HG02938 (cell line): ENCODE measurements at regions not wholly inside any gene's neighbourhood (a gene's known extent, or its start where the extent isn't known, plus 50 kb on each side); places are given as distances from the start of the nearest gene placed in this dataset.
"Not testable (repeated sequence)": the region's sequence is repeated elsewhere in the genome, so short reads cannot be mapped to it uniquely, and the experiment has no call there.

Experiments
- ATAC-seq: cut with Tn5 transposase; IDR thresholded peaks from one replicate; pipeline ENCODE4 v1.9.1; 2021; ENCODE audit warnings: mild to moderate bottlenecking, moderate library complexity; ENCODE audit not compliant: unreplicated experiment

GRCh38 chr10:121262774-121263430, 335.3 kb downstream of the FGFR2 start:
- no peak for ATAC-seq

DNA sequence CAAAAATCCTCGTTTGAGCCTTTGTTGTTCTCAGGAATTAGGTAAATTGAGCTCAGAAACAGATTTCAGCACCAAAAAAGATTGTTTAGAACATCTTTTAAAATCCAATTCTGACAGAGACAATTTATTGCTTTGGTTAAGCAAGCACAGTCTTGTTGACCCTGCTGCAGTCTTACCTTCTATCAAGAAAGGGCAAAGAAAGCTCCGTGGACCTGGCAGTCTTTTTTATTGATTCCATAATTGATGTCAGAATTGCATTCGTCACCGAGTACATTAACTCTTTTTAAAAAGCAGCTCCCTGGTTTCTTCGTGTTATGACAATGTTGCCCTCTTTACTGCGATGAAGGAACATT, 334.8 kb downstream of the FGFR2 start:
- no peak for ATAC-seq

DNA sequence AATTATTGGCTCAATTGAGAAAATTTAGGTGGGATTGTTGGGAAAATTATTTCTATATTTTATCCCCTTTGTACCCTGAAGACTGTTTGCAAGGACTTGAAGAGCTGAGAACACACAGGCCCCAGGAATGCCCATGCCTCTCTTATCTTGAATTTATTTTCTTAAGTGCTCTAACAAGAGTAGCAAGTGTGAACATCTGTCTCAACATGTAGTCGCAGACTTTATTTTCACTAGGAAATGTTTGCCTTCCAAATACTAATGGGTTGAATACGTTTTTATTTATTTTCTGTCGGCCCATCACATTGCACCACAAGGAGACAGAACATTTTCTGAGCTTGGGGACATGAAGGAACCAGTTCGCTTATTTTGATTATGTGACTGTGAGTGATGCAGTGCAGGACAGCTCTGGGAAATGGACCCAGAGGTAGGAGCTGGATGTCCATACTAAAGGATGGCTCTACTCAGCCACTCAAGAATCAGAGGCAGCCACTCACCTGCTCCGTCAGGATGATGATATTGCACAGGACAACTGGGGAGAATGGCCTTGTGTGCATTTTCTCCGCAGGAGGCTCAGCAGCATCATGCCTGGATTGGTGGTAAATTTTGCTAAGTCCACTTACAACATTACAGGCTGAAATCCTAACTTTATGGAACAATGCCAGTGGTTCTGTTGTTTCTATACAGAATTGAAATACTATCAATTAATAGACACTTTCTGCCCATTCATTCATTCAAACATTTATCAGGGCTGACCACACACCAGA, 332.7 kb downstream of the FGFR2 start:
- no peak for ATAC-seq

GRCh38 chr10:121266370-121266769, 331.9 kb downstream of the FGFR2 start:
- no peak for ATAC-seq

- no peak for ATAC-seq
Measured at GRCh38 chr10:121267236-121268003, 330.8 kb downstream of the FGFR2 start.

GRCh38 chr10:121268363-121268762, 329.9 kb downstream of the FGFR2 start:
- ATAC-seq = no peak

GRCh38 chr10:121268863-121269432, 329.3 kb downstream of the FGFR2 start:
- no peak for ATAC-seq

DNA sequence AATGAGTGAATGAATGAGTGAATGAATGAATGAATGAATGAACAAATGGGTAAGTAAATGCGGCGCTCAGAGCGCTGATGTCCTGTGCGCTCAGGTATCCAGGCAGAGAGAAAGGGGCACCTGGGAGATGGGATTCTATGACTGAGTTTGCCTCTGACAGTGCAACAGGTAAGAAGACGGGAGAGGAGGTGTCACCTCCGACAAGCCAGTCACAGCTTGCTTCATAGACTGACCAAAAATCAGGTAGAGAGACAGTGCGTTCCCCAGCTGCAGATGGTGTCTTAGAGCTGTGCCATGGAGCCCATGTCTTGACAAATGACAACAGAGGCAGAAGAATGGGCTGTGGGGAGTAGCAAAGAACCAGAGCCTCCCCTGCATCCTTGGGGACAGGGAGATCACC, 327.3 kb downstream of the FGFR2 start:
- ATAC-seq = no peak

- no peak for ATAC-seq
Measured at GRCh38 chr10:121276046-121276445, 322.2 kb downstream of the FGFR2 start.

- ATAC-seq = no peak
Measured at GRCh38 chr10:121276822-121277221, 321.4 kb downstream of the FGFR2 start.

DNA sequence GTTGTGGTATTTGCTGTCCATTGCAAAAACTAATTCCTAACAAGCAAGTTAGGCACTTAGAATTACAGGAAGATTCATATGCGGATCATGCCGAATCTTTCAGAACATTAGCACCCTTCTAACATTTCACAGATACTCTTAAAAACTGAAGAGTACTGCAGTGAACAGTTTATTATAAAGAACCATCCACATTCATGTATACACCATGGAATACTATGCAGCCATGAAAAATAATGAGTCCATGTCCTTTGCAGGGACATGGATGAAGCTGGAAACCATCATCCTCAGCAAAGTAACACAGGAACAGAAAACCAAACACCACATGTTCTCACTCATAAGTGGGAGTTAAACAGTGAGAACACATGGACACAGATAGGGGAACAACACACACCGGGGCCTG, 319.9 kb downstream of the FGFR2 start:
- not testable (repeated sequence) for ATAC-seq

DNA sequence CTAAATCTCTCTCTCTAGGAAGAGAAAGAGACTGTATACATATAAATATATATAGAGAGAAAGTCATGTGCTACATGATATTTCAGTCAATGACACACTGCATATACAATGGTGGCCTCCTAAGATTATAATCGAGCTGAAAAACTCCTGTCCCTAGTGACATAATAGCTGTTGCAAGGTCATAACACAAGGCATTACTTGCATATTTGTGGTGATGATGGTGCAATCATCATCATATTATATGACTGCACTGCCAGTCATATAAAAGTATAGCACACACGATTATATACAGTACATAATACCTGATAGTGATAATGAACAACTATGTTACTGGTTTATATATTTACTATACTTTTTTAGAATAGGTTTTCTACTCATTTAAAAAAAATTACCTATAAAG, 316.7 kb downstream of the FGFR2 start:
- ATAC-seq = no peak

DNA sequence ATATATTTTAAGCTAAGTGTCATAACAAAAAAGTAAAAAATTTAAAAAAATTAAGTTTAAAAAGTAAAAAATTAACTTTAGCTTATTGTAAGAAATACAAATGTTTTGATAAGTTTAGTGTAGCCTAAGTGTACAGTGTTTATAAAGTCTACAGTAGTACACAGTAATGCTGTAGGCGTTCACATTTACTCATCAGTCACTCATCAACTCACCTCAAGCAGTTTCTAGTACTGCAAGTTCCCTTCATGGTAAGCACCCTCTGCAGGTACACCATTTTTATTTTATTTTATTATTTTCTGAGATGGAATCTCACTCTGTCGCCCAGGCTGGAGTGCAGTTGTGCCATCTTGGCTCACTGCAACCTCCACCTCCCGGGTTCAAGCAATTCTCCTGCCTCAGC, 316.0 kb downstream of the FGFR2 start:
- ATAC-seq = no peak

DNA sequence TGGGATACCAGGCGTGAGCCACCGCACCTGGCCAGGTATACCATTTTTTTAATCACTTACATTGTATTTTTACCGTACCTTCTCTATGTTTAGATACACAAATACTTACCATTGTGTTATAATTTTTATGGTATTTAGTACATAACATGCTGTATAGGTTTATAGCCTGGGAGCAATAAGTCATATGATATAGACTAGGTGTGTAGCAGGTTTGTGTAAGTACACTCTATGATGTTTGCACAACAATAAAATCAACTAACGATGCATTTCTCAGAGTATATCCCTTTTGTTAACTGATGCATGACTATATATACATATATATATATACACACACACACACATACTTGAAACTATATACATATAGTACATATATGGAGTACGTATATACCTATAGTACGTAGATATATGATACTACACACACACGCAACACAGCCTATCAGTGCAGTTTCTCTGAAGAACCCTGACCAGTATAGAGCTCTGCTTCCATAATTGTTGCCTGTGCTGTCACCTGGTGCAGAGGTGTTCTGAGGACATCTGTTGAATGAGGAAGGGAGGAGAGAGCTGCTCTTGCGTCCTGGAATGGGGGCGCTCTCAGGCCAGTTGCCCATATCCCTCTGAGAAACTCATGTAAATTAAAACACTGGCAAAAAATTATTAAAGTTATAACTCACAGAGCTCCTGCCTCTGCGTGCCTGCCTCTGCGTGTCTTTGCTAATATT, 315.3 kb downstream of the FGFR2 start:
- ATAC-seq = no peak

DNA sequence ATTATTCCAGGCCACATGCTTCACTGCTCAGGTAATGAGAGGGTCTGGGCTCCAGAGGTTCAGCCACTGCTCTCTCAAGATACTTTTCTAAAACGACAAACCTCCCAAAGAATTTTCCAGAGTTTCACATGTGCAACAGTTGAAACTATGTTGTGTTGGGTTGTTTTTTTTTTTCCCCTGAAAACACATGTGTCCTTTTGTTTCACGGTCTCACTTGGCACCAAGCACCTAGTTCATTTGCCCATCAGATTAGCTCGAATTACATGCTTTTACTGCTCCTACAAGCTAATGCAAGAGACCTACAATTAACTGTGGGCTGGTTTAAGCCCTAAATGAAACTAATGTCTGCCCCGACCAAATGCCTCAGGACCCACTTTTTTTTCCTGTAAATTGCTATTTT, 313.3 kb downstream of the FGFR2 start:
- no peak for ATAC-seq

DNA sequence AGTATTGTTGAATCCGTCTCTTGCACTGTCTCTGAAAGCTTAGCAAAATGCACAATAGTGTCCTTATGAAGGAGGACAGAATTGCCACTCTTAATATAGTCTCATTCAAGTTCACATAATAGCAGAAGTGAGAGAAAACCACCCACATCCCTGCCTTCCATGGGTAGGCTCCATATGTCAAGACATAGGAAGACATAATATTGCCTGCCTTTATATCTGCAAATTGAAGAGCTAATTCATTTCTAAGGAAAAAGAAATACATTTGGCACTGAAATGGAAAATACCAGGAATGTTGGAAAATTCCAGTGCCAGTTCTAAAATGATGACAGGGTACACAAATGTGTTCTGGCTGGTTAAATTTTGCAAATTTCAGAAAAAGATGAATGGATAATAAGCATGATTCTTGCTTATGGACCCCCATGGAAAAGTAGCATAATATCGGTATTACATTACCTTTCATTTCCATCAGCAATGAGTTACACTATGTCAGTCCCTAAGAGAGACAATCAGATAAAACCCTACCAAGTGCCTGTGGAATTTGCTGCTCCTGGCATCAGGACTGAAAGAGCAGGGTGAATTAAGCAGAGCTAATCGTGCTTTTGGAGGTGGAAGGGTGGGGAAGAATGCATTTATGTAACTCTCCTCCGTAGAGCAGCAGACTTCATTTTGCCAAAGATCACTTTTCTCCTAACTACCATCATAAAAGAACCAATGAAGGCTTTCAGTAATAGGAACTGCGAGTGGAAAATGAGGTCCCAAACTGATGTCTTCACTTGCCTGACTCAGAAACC, 312.6 kb downstream of the FGFR2 start:
- ATAC-seq = no peak

- ATAC-seq = no peak
Measured at GRCh38 chr10:121288011-121288410, 310.2 kb downstream of the FGFR2 start.

GRCh38 chr10:121288864-121289661, 309.2 kb downstream of the FGFR2 start:
- no peak for ATAC-seq

DNA sequence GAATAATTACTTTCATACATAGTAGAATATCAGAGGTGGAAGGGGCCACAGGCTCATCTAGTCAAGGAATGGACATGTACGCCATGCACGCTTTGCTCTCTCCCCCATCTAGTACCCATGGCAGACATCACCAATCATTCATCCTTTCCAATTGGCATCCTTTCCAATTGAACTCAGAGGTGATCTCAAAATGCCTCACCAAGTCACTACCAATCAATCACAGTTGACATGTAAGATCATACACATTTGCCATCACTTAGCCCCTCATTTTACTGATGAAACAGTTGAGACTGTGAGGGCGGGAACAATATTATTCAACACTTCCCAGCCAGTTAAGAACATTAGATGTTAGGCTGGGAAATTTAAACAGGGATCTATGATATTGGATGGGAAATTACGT, 308.4 kb downstream of the FGFR2 start:
- no peak for ATAC-seq
